GM19238 (cell line): ENCODE measurements at regions not wholly inside any gene's neighbourhood (a gene's known extent, or its start where the extent isn't known, plus 50 kb on each side); places are given as distances from the start of the nearest gene placed in this dataset.
"Not testable (repeated sequence)": the region's sequence is repeated elsewhere in the genome, so short reads cannot be mapped to it uniquely, and the experiment has no call there.

Source experiments
- DNase-seq: peaks from one replicate; pipeline ENCODE4 v3.0.0; 2011; ENCODE audit warnings: low spot score; ENCODE audit not compliant: insufficient read length

- no peak for DNase-seq
Observed at GRCh38 chr6:137399881-137400443, 94.2 kb downstream of the OLIG3 start.

GRCh38 chr6:137395316-137395715 is 98.9 kb downstream of the OLIG3 start:
- DNase-seq: no peak

- DNase-seq: no peak
Observed at GRCh38 chr6:137391061-137391814, 103.0 kb downstream of the OLIG3 start.

- DNase-seq: no peak
Observed at GRCh38 chr6:137390334-137390733, 103.9 kb downstream of the OLIG3 start.

- peak; percentile 7 for DNase-seq
Observed at GRCh38 chr6:137389150-137389704, 105.0 kb downstream of the OLIG3 start.

- no peak for DNase-seq
Observed at GRCh38 chr6:137387096-137387764, 107.0 kb downstream of the OLIG3 start.

GRCh38 chr6:137383287-137383686 is 110.9 kb downstream of the OLIG3 start:
- DNase-seq: not testable (repeated sequence)

- DNase-seq: no peak
Observed at GRCh38 chr6:137378090-137378369, 116.2 kb downstream of the OLIG3 start.

- no peak for DNase-seq
Observed at GRCh38 chr6:137373296-137373695, 120.9 kb downstream of the OLIG3 start.

- no peak for DNase-seq
Observed at GRCh38 chr6:137372532-137372931, 121.7 kb downstream of the OLIG3 start.

- no peak for DNase-seq
Observed at GRCh38 chr6:137371634-137372016, 122.6 kb downstream of the OLIG3 start.

GRCh38 chr6:137370871-137371633 is 123.1 kb downstream of the OLIG3 start:
- no peak for DNase-seq

- DNase-seq: no peak
Observed at GRCh38 chr6:137369136-137369535, 125.1 kb downstream of the OLIG3 start.

GRCh38 chr6:137365707-137366437 is 128.3 kb downstream of the OLIG3 start:
- no peak for DNase-seq

- DNase-seq: no peak
Observed at GRCh38 chr6:137363805-137364138, 130.4 kb downstream of the OLIG3 start.

- DNase-seq: no peak
Observed at GRCh38 chr6:137362878-137363804, 131.1 kb downstream of the OLIG3 start.

GRCh38 chr6:137361701-137362100 is 132.5 kb downstream of the OLIG3 start:
- DNase-seq: no peak

GRCh38 chr6:137358273-137358672 is 135.9 kb downstream of the OLIG3 start:
- DNase-seq: no peak

- no peak for DNase-seq
Observed at GRCh38 chr6:137357948-137358266, 136.3 kb downstream of the OLIG3 start.

GRCh38 chr6:137357263-137357947 is 136.8 kb downstream of the OLIG3 start:
- no peak for DNase-seq
